Activated CD4-positive, alpha-beta T cell treated with anti-CD3 and anti-CD28 coated beads, Interleukin-2, Interleukin-6, amounts not matched to agents 100 ng/mL and 50 ng/mL, durations not matched to agents 16 hours and 8 hours (primary cell): ENCODE measurements at regions not wholly inside any gene's neighbourhood (a gene's known extent, or its start where the extent isn't known, plus 50 kb on each side); places are given as distances from the start of the nearest gene placed in this dataset.
A peak's percentile ranks its signal among the peaks of the same experiment; 100 is the strongest.

Experiments
- DNase-seq: peaks from one replicate; pipeline ENCODE4 v3.0.0-alpha.2; 2020

GRCh38 chr15:101550124-101550523 is 60.6 kb upstream of the PCSK6 start:
- no peak for DNase-seq

DNA sequence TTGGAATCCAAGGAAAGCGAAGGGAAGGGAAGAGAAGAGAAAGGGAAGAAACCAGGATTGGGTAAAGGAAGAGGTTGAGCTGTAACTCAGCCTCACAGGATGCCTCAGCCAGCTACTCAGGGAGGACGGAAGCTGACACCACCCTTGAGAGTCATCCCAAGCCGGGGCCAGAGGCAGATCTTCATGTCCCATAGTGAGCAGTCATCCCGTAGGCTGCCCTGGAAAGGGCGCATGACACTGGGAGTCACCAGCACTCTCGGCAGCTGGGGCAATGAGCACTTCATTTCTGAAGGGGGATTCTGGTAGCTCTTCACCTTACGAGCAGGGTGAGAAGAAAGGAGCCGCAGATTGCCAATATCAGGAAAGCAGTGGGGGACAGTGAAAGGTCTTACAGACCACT is 60.1 kb upstream of the PCSK6 start:
- no peak for DNase-seq

GRCh38 chr15:101547737-101548136 is 58.2 kb upstream of the PCSK6 start:
- DNase-seq, result no peak

DNA sequence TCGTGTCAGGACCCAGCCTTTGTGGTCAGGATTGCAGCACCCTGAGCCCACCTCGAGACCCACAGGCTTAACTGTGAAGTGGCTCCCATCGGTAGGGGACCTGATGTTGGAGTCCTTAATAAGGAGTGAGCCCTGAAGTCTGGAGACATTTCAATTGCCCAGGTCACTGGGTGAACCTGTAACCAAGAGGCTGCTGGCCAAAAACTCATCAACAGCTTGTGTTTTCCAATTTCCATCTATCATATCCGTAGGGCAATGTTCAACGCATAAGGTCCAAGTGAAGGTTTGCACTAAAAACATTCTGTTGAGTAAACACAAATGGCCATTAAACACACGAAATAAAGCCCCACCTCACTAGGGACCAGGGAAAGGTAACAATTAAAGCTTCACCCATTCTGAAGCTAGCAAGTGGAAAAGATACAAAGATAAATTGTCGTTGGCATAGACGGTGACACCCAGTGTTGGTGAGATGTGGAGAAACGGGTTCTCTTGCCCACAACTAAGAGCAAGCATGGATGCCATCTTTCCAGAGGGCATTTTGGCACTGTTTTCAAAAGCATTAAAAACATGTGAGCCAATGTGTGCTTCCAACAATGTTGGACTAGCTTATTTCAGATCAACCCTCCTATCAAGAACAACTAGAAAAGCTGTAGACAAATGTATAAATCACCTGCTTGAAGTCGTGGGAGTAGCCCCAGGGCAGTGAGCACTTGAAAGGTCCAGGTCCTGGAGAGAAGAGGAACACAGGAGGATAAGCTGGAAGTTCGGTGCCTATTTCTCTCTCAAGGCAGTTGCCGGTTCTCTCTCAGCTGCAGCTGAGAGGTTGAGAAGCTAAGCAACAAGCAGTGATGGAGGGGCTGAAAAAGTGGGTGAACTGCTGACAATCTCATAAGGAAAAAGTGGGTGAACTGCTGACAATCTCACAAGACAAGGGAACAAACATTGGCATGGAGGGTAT is 56.3 kb upstream of the PCSK6 start:
- DNase-seq, result no peak

DNA sequence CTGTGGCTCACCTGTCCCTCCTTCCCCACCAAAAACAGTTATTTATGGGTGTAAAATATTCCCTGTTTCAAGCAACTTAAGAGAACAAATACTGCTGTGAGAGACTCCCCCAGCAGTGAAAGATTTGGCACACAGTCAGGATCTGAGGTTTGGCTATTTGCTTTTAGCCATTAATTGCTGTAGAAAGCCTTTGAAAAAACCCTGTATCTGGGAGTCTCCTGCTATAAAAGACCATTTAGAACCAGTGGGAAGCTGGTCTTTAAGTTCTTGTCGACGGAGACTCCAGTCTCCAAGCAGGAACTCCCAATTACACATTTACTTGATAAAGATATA is 55.1 kb upstream of the PCSK6 start:
- DNase-seq, result no peak

- no peak for DNase-seq
Observed at GRCh38 chr15:101543926-101544612, 54.6 kb upstream of the PCSK6 start.

- DNase-seq, result no peak
Observed at GRCh38 chr15:101543431-101543830, 53.9 kb upstream of the PCSK6 start.

DNA sequence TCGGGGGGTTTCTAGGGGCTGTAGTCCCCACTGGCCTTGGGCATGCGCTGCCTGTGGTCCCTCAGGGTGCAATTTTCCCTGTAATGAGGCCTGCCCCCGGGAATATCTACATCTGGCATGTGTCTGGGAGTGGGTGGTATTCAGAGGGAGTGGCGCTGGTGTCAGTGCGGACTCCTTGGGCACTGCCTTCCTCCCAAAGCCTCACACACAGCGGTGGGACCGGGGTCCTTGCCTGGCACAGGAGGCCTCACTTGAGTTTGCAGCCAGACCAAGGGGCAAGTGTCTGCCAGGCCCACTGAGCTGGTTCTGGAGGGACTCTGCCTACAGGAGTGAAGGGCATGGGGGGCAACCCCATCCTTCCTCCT is 53.5 kb upstream of the PCSK6 start:
- no peak for DNase-seq

- no peak for DNase-seq
Observed at GRCh38 chr15:101542306-101543025, 53.0 kb upstream of the PCSK6 start.

DNA sequence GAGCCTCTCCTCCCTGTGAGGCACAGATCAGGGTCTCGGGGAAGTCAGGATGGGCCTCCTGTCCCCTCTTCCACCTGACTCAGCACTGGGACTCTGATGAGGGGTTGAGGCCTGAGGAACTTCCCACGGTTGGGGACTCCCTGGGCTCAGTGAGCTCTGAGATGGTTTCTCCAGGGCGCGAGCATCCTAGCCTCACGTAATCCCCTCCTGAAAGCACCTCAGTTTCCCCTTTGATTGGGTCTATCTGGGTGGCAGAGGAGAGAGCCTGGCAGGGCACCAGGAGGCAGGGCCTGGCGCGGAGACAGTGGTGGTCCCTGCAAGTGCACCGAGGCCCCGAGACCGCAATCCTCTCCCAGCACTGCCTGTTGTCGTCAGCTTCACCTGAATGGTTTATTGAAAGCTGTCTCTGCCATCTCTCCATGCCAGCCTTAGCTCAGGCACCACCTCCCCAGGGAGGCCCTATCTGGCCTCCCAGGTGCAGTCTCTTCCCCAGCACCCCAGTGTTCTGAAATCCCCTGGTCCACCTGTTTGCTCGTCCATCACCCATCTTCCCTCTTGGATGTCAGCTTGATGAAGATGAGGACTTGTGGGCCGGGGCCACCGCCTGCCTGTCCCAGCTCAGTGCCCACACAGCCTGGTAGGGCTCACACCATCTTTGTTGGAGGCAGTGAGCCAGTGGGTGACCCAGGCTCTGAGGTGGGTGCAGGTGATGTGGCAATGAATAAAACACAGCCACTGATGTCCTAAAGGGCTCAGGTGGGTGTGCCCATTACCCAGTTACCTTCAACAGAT is 52.2 kb upstream of the PCSK6 start:
- no peak for DNase-seq

GRCh38 chr15:101540480-101541239 is 51.2 kb upstream of the PCSK6 start:
- peak; percentile 9 for DNase-seq

- DNase-seq, result no peak
Observed at GRCh38 chr15:101539930-101540329, 50.4 kb upstream of the PCSK6 start.

GRCh38 chr15:101539492-101539891 is 50.0 kb upstream of the PCSK6 start:
- DNase-seq, result no peak
